HG03460 (cell line): ENCODE measurements at regions not wholly inside any gene's neighbourhood (a gene's known extent, or its start where the extent isn't known, plus 50 kb on each side); places are given as distances from the start of the nearest gene placed in this dataset.

Experiments
- ATAC-seq: cut with Tn5 transposase; IDR thresholded peaks from one replicate; pipeline ENCODE4 v1.9.1; 2021; ENCODE audit not compliant: unreplicated experiment

DNA sequence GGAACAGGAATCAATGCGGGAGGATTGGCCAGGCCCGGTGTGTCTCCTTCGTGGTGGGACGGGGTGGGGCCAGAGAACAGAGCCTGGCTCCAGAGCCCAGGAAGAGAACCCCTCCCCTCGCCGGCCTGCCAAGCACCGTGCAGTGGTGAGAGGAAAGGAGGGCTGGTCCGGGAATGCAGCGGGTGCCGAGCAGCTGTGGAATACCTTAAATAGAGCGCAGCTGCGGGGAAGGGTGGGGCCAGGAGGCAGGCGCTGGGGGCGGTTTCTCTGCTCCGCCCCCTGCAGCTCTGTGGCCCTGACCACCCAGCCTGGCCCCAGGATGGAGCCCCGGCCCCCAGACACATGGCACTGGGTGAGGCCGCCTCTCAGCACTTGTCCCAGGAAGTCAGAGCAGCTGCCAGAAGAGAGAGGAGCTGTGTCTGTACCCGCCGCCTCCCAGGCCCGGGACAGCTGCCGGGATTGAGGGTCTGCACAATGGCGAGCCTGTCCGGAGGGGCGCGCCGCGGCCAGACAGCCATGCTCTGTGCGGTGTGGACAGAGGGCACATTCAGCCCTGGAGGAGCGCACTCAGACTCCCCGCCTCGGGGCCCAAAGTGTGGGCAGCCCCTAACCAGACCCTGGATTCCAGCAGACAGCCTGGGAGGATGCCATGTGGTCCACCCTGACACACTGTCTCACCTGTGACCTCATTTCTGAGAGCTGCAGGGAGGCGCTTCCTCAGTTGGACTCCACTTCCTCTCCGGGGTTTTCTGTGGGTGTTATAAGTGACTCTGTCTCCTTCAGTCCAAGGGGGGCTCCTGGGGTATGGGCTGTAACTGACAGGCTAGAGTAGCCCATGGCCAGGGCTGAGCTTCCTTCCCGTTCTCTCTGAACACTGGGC, 268.8 kb downstream of the SEC14L1 start:
- ATAC-seq = no peak

DNA sequence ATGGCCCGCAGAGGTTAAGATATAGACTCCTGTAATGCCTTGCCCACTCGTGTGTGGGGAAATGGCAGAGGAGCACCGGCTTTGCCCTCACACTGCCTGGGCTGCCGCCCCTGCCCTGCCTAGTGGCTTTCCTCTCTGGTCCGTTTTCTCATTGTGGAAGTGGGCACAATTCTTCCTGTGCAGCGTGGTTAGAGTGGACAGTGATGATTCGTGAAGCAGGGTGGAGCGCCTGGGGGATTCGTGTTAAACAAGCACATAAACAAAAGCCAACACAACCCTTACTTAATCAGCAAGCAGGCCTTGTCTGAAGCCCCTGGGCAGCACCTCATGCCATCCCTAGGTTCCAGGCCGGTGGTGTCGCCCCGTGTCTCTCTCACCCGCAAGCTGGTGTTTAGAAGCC, 269.7 kb downstream of the SEC14L1 start:
- no peak for ATAC-seq

DNA sequence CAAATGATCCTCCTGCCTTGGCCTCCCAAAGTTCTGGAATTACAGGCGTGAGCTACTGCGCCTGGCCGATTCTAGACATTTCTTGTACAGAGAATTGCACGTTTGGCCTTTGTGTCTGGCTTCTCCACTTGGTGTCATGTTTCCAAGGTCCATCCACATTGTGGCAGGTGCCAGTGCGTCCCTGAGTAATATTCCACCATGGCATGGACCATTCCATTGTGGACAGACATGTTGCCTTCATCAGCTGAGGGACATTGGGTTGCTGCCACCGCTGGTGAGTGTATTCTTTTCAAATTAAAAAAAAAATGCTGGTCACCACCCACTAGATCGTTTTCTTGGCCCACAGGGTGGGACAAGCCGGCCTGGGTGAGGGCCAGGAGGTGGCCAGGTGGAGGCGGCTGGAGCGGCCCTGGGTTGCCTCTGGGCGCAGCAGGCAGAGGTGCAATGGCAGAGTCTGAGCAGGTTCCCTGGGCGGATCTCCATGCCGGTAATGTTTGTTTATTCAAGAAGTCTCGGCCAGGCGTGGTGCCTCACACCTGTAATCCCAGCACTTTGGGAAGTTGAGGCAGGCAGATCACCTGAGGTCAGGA, 274.1 kb downstream of the SEC14L1 start:
- ATAC-seq = no peak

DNA sequence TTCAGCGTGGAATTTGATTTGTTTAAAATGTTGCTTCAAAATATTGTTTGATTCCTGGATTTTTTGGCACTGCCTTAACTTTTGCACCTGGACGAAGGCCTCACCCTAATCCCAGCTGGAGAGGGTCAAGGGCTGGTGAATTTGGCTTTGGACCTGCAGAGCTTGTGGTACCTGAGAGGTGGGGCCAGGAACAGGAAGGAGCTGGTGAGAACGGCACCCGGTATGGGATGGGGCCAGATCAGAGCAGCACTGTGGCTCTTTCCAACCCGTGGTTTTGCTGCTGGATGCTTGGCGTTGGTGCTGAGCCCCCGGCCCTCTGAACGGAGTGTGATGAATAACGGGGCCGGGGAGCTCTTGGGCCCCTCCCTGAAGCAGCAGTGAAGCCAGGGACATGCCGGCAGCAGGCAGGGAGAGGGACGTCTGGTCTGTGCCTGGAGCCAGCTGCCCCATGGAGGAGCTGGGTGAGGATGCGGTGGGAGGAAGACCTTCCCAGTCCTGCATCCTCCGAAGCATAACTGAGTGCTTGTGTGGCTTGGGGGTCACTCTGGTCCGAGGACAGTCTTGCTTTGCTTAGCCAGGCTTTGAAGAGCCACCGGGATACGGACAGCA, 275.4 kb downstream of the SEC14L1 start:
- no peak for ATAC-seq

DNA sequence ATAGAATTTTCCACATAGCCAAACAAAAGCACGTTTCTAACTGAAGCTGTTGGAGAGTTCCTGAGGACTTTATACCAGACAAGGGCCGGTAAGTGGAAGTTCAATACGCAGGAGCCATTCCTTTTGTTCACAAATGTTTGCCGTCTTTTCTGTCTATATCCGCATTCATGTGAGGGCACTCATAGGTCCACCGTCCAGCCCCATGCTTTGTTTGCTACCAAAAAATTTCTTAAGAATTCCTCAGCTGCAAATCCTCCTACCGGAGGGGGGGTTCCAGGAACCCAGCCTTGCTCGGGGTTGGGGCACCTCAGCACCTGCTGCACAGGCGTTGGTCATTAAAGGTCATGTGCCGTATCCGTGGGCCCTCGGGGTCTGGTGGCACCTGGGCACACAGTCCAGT, 276.8 kb downstream of the SEC14L1 start:
- no peak for ATAC-seq

DNA sequence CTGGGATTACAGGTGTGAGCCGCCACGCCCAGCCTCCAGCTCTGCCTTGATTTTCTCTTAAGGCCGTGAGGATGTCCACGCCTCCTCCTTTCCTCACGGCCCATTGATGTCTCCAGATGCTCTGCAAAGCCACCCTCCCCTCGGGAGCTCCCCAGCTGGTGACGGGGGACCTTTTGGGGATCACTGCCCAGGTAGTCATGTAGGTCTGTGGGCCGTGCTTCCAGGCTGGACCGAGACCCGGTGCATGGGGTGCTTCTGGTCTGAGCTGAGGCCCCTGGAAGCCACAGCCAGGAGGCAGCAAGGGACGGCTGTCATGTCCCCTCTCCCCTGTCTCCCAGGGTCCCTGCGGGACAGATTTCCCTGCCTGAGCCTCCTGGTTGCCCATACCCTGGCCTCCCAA, 277.8 kb downstream of the SEC14L1 start:
- no peak for ATAC-seq

DNA sequence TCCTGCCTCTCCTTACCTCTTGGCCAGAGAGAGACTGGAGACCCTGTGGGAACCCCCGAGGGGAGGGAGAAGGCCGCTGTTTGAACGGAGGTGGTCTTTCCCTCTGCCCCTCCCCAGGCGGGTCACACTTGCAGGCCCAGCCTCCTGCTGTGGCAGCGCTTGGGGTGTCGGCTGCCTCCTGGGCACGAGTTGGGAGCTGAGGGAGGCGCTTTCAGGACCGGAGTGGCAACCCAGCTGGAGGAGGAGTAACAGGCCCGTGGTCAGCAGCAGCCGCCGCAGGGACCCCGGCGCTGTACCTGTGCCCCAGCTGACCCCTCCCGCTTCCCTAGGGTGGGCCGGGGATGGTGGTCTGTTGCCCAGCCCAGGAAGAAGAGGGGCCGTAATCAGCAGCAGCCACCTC, 278.3 kb downstream of the SEC14L1 start:
- ATAC-seq = no peak

DNA sequence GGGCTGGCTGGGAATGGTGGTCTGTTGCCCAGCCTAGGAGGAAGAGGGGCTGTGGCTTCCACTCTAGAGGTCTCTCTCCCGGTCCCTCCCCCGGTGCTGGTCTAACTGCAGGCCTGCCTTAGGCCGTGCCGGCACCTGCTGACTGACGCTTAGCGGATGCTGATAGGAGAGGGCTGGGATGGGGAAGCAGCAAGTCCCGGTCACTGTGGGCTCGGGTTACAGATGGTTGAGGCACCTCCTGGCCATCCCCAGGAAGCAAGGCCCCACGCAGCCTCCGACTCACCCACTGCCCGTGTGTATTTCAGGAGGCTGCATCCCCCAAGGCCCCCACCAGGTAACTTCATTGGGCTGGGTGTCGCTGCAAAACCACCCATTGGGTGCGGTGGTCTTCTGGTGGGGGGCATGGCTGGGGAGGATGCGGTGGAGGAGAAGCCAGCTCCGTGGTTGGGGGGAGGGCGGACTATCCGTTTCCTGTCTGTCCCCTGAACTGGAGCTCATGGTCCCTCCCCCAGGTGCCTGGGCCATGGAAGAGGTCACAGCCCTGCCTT, 278.9 kb downstream of the SEC14L1 start:
- no peak for ATAC-seq

DNA sequence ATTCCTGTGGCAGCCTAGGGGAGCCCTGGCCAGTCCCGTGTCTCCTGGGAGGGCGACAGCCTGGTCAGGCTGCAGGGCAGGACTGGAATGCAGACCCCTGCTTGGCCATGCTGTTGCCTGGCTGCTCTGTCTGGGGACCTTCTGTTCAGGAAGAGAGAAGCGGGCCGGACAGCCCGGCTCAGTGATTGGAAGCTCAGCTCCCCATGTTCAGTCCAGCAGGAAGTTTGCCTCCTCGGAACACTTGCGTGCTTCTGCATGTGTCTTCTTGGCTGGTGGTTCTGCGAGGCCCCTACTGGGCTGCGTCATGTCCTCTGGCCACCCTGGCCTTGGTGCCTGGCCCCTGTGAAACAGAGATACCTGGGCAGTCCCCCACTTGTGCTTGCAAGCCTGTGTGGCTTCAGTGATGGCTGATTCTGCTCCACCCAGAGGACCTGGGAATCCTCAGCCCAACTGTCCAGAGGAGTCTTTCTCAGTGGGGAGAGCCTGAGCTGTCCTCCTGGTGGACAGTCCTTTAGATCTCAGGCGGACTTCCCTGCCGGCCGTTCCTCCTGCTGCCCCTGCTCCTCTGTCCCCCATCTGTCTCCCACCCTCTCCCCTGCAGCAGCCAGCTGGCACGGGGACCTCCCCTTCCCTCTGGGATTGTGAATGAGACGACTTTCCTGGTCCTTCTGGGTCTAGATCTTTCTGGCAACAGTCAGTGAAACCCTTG, 279.5 kb downstream of the SEC14L1 start:
- ATAC-seq = no peak

DNA sequence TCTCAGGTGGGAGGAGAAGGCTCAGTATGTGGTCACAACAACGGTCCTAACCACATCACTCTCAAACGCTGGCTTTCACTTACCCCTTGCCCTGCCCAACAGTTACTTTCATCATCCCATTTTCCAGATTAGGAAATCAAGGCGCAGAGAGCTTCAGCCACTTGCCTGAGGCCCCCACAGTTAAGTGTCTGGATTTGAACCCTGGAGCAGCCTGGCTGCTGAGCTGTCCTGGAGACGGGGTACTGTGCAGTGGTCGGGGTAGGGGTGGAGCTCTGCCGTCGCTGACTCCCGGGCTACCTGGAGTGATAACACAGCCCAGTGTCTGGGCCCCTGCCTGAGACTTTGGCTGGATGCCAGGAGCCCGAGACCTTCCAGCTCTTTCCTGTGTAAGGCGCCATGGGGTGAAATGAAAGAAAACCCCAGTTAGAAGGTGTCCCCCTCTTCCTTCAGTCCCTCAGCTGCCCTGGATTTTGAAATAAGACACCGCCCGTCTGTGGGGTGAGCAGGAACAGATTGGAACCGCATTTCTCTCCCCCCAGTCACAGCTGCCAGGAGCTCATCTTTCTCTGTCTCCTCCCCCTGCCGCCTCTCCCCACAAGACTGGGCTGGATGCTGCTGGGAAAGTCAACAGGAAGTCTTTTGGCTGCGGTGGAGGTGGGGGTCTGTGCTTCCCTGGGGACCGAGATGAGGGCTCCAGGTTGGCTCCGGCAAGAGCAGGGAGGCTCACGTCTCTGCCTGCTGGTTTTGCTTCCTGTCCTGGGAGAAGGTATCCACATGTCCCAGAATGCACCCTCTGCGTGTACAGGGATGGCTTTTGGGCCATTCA, 280.2 kb downstream of the SEC14L1 start:
- no peak for ATAC-seq

DNA sequence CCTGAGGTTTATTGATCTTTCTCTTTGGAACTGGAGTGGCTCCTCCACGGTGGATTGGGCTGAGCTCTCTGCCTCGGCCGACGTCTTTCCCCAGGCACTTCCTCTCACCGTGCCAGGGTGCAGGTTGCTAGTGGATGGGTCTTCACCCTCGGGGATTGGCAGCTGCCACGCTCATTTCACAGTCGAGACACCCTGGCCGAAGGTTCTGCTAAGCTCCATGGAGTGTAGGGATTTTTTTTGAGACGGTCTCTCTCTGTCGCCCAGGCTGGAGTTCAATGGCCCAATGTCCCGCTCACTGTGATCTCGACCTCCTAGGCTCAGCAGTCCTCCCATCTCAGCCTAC, 280.8 kb downstream of the SEC14L1 start:
- ATAC-seq = no peak

DNA sequence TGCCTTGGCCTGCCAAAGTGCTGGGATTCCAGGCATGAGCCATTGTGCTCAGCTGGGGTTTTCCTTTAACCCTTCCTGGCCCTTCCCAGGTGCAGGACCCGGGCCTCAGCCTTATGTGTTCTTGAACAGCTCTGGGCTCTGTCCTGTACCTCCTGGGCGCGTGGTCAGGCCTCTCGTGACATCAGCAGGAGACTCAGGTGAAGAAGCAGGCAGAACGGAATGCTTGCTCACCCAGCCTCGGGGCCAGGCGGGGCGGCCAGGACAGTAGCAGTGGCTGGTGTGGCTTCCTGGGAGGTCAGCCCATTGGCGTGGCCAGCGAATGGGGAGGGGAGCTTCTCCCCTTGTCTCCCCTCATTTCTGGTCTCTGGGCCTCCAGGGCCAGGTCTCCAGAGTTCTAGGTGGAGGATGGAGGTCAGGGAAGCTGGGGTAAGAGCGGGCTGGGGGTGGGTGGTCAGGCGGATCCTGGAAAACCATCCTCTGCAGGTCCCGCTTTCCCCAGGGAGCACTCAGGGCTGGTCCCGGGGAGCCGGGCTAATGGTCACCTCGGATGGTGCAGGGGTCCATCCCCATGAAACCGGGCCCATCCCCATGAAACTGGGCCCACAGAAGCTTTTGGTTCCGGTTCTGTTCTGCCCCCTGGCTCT, 281.5 kb downstream of the SEC14L1 start:
- ATAC-seq = no peak

DNA sequence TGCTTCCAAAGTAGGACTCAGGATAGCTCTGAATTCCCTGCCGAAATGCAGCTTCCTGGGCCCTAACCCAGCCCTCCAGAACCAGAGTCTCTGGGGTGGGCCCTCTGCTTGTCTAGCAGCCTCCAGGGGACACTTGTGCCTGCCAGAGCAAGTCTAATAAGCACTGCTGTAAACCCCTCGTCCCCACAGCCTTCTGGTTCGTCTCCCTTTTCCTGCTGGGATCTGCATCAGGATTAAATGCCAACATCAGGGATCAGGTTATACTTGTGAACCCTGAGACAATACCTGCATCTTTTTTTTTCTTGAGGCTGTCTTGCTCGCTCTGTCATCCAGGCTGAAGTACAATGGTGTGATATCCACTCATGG, 282.0 kb downstream of the SEC14L1 start:
- ATAC-seq = no peak

DNA sequence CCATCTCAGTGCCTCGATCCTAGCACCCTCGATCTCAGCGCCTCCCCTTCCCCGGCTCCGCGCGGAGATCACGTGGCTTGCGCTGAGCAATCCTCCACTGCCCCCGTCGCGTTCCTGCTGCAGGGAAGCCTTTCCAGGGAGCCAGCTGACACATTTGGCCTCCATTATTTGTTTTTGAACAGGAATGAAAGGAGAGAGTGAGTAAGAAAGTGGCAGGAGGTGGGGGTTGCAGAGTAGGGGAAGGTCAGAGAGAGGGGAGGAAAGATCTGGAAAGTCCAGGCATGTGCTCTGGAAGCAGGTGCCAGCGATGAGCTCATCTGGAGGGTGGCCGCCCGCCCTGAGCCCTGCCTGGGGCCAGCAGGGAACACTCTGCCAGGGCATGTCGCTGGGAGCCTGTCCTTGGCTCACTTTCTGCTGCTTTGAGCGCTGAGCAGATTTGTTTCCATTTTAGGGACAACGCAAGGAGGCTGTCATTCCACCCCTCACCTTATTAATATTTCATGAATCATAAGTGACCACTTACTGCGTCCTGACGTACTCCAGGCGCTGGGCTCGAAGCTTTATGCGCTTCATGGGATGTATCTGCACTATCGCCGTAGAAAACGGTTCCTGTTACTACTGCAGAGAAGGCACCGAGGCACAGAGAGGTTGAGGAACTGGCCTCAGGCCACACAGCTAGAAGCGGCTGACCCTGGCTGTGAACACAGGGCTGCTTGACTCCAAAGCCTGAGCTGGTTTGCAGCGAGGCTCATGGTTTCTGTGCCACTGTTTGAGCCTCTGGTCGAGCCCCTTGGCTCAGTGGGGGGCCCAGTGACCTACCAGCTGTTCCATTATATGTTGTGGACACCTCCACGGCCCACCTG, 283.1 kb downstream of the SEC14L1 start:
- no peak for ATAC-seq

DNA sequence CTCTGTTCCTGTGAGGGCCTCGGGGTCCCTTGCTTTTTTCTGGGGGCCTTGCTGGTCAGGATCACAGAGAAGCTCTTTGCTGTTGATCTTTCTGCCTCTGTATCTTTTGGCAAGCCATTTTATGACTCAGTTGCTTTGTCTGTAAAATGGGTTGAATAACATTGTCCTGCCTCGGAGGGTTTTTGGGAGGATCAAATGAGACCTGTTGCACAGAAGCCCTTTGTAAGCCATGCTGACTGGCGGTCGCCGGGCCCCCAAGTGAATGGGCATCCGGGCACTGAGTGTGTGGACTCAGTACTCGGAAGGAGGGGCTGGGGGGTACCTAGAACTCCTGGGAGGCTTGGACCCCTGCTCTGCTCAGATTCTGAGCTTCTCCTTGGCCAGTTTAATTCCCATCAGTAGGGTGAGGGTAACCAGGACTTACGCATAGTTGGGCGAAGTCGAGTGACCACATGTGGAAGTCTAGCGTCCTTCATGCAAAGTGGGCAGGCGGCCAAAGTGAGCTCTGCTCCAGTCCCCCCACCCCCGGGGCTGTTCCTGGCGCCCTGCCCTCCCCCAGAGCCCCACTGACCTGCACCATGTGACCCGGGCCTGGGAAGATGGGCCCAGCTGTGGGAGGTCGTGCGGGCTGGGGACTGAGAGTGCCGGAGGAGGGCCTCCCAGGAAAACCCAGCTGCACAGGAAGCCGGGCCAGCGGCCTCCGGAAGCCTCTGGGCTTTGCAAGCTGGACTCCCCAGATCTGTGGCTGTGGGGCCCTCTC, 284.0 kb downstream of the SEC14L1 start:
- ATAC-seq = no peak

DNA sequence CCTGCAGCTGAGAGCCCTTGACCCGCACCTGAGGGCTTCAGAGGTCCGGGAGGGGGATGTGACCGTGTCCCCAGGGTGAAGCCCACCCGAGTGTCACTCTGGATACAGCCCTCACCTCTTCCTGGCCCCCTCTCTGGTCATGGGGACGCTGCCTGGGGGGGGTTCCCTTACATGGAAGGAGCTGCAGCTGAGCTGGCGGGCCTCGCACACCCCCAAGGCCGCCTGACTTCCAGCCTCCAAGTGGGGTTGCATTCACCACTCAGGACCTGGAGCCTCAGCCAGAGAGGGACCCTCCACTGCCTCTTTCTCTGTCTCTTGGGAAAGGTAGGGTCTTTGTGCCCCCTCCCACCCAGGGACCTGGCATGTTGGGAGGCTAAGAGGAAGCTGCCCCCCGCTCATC, 284.6 kb downstream of the SEC14L1 start:
- no peak for ATAC-seq

DNA sequence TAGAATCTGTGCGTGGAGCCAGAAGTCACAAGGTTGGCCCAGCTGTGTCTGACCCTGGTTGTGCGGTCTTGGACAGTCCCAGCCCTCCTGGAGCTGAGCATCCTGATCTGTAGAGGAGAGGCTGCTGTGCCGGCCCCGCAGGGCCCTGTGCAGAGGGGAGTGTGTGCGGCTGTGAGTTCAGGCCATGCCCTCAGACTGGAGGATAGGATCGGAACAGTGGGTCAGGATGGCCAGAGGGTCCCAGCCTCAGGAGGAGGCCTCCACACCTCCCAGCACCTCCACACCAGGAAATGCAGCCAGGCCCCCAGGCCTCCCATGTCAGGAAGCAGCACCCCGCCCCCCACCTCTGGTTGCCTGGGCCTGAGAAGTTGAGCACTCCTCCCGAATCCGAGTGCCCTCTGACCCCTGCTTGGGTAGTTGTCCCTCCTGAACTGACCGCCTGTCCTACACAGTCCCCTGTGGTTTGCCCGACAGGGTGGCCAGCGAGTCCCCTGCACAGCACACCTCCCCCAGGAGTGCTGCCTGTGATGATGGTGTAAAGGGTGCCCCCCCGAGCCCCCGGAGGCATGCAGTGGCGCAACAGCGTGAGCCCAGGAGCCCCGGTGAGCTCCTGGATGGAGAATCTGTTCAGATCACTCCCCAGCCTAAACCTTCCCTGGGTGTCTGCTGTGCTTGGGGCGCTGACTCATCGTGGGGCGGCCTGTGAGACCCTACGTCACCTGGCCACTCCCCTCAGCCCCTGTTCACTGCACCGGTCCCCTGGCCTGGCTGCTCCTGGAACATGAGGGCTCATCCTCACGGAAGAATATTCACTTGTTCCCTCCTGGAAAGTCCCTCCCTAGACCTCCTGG, 285.2 kb downstream of the SEC14L1 start:
- ATAC-seq = no peak
